ENCODE measurements at regions not wholly inside any gene's neighbourhood (a gene's known extent, or its start where the extent isn't known, plus 50 kb on each side); places are given as distances from the start of the nearest gene placed in this dataset.

- TF ChIP-seq REST (IDR thresholded peaks at IDR 0.05; ENCODE audit: low read depth) (no peak), EGR1 (IDR thresholded peaks at IDR 0.05; ENCODE audit: low read depth) (no peak), ATF3 (IDR thresholded peaks at IDR 0.05) (no peak), POLR2AphosphoS5 (IDR thresholded peaks at IDR 0.05; ENCODE audit: low read depth, low read length) (no peak)
These were observed 66.1 kb upstream of the ARHGAP20 start (continued) for GRCh38 chr11:110778343-110778742.

GRCh38 chr11:110777775-110778174 lies 65.5 kb upstream of the ARHGAP20 start:
- DNase-seq (ENCODE audit: low read depth, low spot score): no peak
- POLR2A ChIA-PET: no interaction called here
- TF ChIP-seq MAX (IDR thresholded peaks at IDR 0.05) (no peak), SP1 (IDR thresholded peaks at IDR 0.05; ENCODE audit: low read depth) (no peak), REST (IDR thresholded peaks at IDR 0.05; ENCODE audit: low read depth) (no peak), RAD21 (IDR thresholded peaks at IDR 0.05; ENCODE audit: low read depth) (no peak), CEBPB (IDR thresholded peaks at IDR 0.05; ENCODE audit: low read depth) (no peak), ZNF274 (IDR thresholded peaks at IDR 0.05; ENCODE audit: low read depth, low read length) (no peak), YY1 (IDR thresholded peaks at IDR 0.05; ENCODE audit: extremely low read depth, insufficient replicate concordance, low read depth, low read length) (no peak), TCF7L2 (IDR thresholded peaks at IDR 0.05; ENCODE audit: borderline replicate concordance, extremely low read depth, insufficient read depth, insufficient read length) (no peak), CTCF (IDR thresholded peaks at IDR 0.05 in 2 of 3, conservative IDR thresholded peaks at IDR 0.05 in 1 of 3; ENCODE audit: borderline replicate concordance in 1 of 3, insufficient read depth in 1 of 3, low read depth in 2 of 3, low read length in 2 of 3) (no peak), JUND (IDR thresholded peaks at IDR 0.05) (no peak)

More at GRCh38 chr11:110777775-110778174, 65.5 kb upstream of the ARHGAP20 start:
- Histone ChIP-seq H3K9me2 (ENCODE audit: insufficient read depth) (no peaks in the 10 kb centered on the region), H3K27me3 (ENCODE audit: insufficient read depth, low read length) (no peaks in the 10 kb centered on the region; the same call in 1 of the 2 replicates), H3K9me3 (ENCODE audit: control insufficient read depth in 1 of 2, insufficient read depth in 1 of 2, low read depth in 1 of 2, low read length in 2 of 2) (no peaks in the 10 kb centered on the region), H4K20me1 (ENCODE audit: insufficient read depth) (no peaks in the 10 kb centered on the region), H3K9ac (ENCODE audit: low read length) (no peak overlapping the region), H3K36me3 (ENCODE audit: control insufficient read depth in 1 of 2, insufficient read depth in 2 of 2, low read length in 2 of 2) (no peaks in the 10 kb centered on the region), H3K4me2 (ENCODE audit: low read length) (no peak overlapping the region), H3K4me3 (replicated peaks in 1 of 2; ENCODE audit: low read depth in 1 of 2, low read length in 2 of 2) (no peak overlapping the region), H2AFZ (ENCODE audit: low read depth, low read length, poor library complexity, severe bottlenecking) (no peak overlapping the region), H3K27ac (ENCODE audit: low read depth, low read length) (no peak overlapping the region), H3K79me2 (ENCODE audit: insufficient read depth, low read length) (no peaks in the 10 kb centered on the region), H3K4me1 (ENCODE audit: control insufficient read depth in 1 of 2, insufficient read depth in 2 of 2, low read length in 2 of 2) (no peaks in the 10 kb centered on the region)
- BruUV-seq (replicated peaks): no TSS peak
- CTCF ChIA-PET: no interaction called here
- intact Hi-C loops (cut with micrococcal nuclease): no loop called here
- RAD21 ChIA-PET (ENCODE audit: low non-redundant PET in 1 of 2, low total read pairs in 2 of 2, uncharacterized antibody in 2 of 2, unreplicated experiment in 2 of 2): no interaction called here
- no peak for ATAC-seq
